GM23338 (cell line): ENCODE measurements at regions not wholly inside any gene's neighbourhood (a gene's known extent, or its start where the extent isn't known, plus 50 kb on each side); places are given as distances from the start of the nearest gene placed in this dataset.

Source experiments
- ATAC-seq: fragments of 200-7000 bp; cut with Tn5 transposase; 3 replicates; pipeline ENCODE4 v1.9.1; 2020
- DNase-seq: peaks from one replicate; pipeline ENCODE4 v3.0.0-alpha.2; 2015; ENCODE audit warnings: low spot score
- H2AFZ ChIP-seq: fragments of 200-600 bp; sonication (generic); 2 replicates; pipeline ENCODE4 v1.8.0; 2016; ENCODE audit warnings: antibody characterized with exemption, mild to moderate bottlenecking, moderate library complexity
- H3F3A ChIP-seq: fragments of 200-600 bp; sonication (generic); replicated peaks from 2 replicates; pipeline ENCODE4 v1.8.0; 2017; ENCODE audit warnings: antibody characterized with exemption, mixed run types, low read depth
- H3K27ac ChIP-seq: fragments of 200-600 bp; sonication (generic); 2 replicates; pipeline ENCODE4 v1.6.1; 2016; ENCODE audit warnings: low read depth
- H3K27me3 ChIP-seq: fragments of 200-600 bp; sonication (generic); 2 replicates; pipeline ENCODE4 v1.8.0; 2016; ENCODE audit warnings: mild to moderate bottlenecking, mixed run types, moderate library complexity; ENCODE audit not compliant: insufficient read depth
- H3K36me3 ChIP-seq: fragments of 200-600 bp; sonication (generic); 2 replicates; pipeline ENCODE4 v1.8.0; 2016; ENCODE audit warnings: mild to moderate bottlenecking; ENCODE audit not compliant: insufficient read depth
- H3K4me1 ChIP-seq: fragments of 200-600 bp; sonication (generic); 2 replicates; pipeline ENCODE4 v1.8.0; 2016; ENCODE audit warnings: mild to moderate bottlenecking, moderate library complexity; ENCODE audit not compliant: insufficient read depth
- H3K4me2 ChIP-seq: fragments of 200-600 bp; sonication (generic); 2 replicates; pipeline ENCODE4 v1.7.1; 2017; ENCODE audit warnings: mixed run types
- H3K4me3 ChIP-seq: fragments of 200-600 bp; sonication (generic); 2 replicates; pipeline ENCODE4 v1.6.1; 2016; ENCODE audit warnings: mixed run types
- H3K79me2 ChIP-seq: fragments of 200-600 bp; sonication (generic); replicated peaks from 2 replicates; pipeline ENCODE4 v1.8.0; 2017; ENCODE audit warnings: mild to moderate bottlenecking; ENCODE audit not compliant: insufficient read depth
- H3K9me2 ChIP-seq: fragments of 200-600 bp; sonication (generic); 2 replicates; pipeline ENCODE4 v1.8.0; 2017; ENCODE audit not compliant: insufficient read depth
- H4K20me1 ChIP-seq: fragments of 200-600 bp; sonication (generic); replicated peaks from 2 replicates; pipeline ENCODE4 v1.8.0; 2017; ENCODE audit warnings: mild to moderate bottlenecking; ENCODE audit not compliant: insufficient read depth
- H3K27ac Mint-ChIP-seq: 2 replicates; pipeline ENCODE4 v1.8.0; 2020; ENCODE audit warnings: inconsistent platforms, mild to moderate bottlenecking, moderate library complexity, mixed read lengths
- H3K27me3 Mint-ChIP-seq: 3 replicates; pipeline ENCODE4 v1.8.0; 2022; ENCODE audit warnings: low read depth, mild to moderate bottlenecking, moderate library complexity, mixed read lengths, inconsistent platforms; ENCODE audit not compliant: insufficient read depth, poor library complexity
- H3K36me3 Mint-ChIP-seq: 3 replicates; pipeline ENCODE4 v1.8.0; 2021; ENCODE audit warnings: low read depth, mild to moderate bottlenecking, inconsistent platforms, moderate library complexity, mixed read lengths
- H3K4me1 Mint-ChIP-seq: 3 replicates; pipeline ENCODE4 v1.8.0; 2020; ENCODE audit warnings: mild to moderate bottlenecking, inconsistent platforms, mixed read lengths
- H3K4me3 Mint-ChIP-seq: 3 replicates; pipeline ENCODE4 v1.8.0; 2021; ENCODE audit warnings: moderate library complexity, mild to moderate bottlenecking, inconsistent platforms, mixed read lengths
- H3K9me3 Mint-ChIP-seq: 3 replicates; pipeline ENCODE4 v1.8.0; 2020; ENCODE audit warnings: moderate library complexity, mild to moderate bottlenecking, inconsistent platforms, mixed read lengths
- CREB1 ChIP-seq: fragments of 250-450 bp; sonication (Bioruptor Pico); IDR thresholded peaks from 2 replicates; pipeline ENCODE4 v1.5.0; 2020; ENCODE audit warnings: low read depth, mild to moderate bottlenecking, moderate library complexity
- CTCF ChIP-seq, 2 experiments: fragments of 200-600 bp in 1 of 2; sonication (generic) in 1 of 2; conservative IDR thresholded peaks; 2 replicates each; pipeline versions ENCODE4 v1.5.1 to v1.6.1; 2016 to 2017; ENCODE audit warnings: antibody characterized with exemption in 2 of 2, low read depth in 2 of 2, mild to moderate bottlenecking in 2 of 2, moderate library complexity in 1 of 2
- ETS1 ChIP-seq: IDR thresholded peaks from 2 replicates; pipeline ENCODE4 v1.6.1; 2016; ENCODE audit warnings: antibody characterized with exemption
- EZH2 ChIP-seq: fragments of 200-600 bp; sonication (generic); IDR thresholded peaks from one replicate; pipeline ENCODE4 v1.8.0; 2017; ENCODE audit warnings: antibody characterized with exemption, mild to moderate bottlenecking, low read depth; ENCODE audit not compliant: unreplicated experiment
- EZH2phosphoT487 ChIP-seq: fragments of 200-600 bp; sonication (generic); IDR thresholded peaks from one replicate; pipeline ENCODE4 v1.8.1; 2018; ENCODE audit warnings: antibody characterized with exemption; ENCODE audit not compliant: unreplicated experiment
- JUNB ChIP-seq: IDR thresholded peaks from one replicate; pipeline ENCODE4 v1.6.1; 2016; ENCODE audit warnings: antibody characterized with exemption; ENCODE audit not compliant: unreplicated experiment
- NANOG ChIP-seq: IDR thresholded peaks from 2 replicates; pipeline ENCODE4 v1.6.1; 2016; ENCODE audit warnings: antibody characterized with exemption, borderline replicate concordance
- POLR2AphosphoS5 ChIP-seq: IDR thresholded peaks from 2 replicates; pipeline ENCODE4 v1.6.1; 2016; ENCODE audit warnings: antibody characterized with exemption, low read depth
- STAT1 ChIP-seq: IDR thresholded peaks from one replicate; pipeline ENCODE4 v1.6.1; 2016; ENCODE audit warnings: antibody characterized with exemption; ENCODE audit not compliant: unreplicated experiment
- ZNF114 ChIP-seq: fragments of 250-450 bp; sonication (Bioruptor Pico); IDR thresholded peaks from 2 replicates; pipeline ENCODE4 v1.5.0; 2020; ENCODE audit warnings: mild to moderate bottlenecking, moderate library complexity
- ZNF331 ChIP-seq: fragments of 250-450 bp; sonication (Bioruptor Pico); IDR thresholded peaks from 2 replicates; pipeline ENCODE4 v1.5.0; 2020; ENCODE audit warnings: low read depth, mild to moderate bottlenecking, moderate library complexity

GRCh38 chr4:113835005-113835404, 73.5 kb upstream of the CAMK2D start:
- H3K4me2 ChIP-seq: no peak overlapping the region
- no peaks in the 10 kb centered on the region for H3K27me3 Mint-ChIP-seq
- TF ChIP-seq EZH2phosphoT487 (no peak), ZNF114 (no peak)
- no peak overlapping the region for H3K27ac ChIP-seq
- no peaks in the 10 kb centered on the region for H3K79me2 ChIP-seq
- H3K27me3 ChIP-seq: no peaks in the 10 kb centered on the region
- H3K9me3 Mint-ChIP-seq: no peaks in the 10 kb centered on the region
- H3K27ac Mint-ChIP-seq: no peak overlapping the region
- no peaks in the 10 kb centered on the region for H3K36me3 ChIP-seq
- ATAC-seq (no peak), DNase-seq (no peak)
- no peaks in the 10 kb centered on the region for H4K20me1 ChIP-seq
- H3K9me2 ChIP-seq: peaks cover 9% of the 10 kb centered on the region; the same call in 1 of the 2 replicates
- no peaks in the 10 kb centered on the region for H3K4me1 ChIP-seq
- no peaks in the 10 kb centered on the region for H3F3A ChIP-seq
- H3K36me3 Mint-ChIP-seq: no peaks in the 10 kb centered on the region
- H3K4me1 Mint-ChIP-seq: peaks cover 7% of the 10 kb centered on the region; the same call in 2 of the 3 replicates
- H3K4me3 ChIP-seq: no peak overlapping the region
- H3K4me3 Mint-ChIP-seq: no peak overlapping the region
- no peak overlapping the region for H2AFZ ChIP-seq

GRCh38 chr4:113834298-113834697, 72.8 kb upstream of the CAMK2D start:
- DNase-seq: no peak
- Histone ChIP-seq H4K20me1 (no peaks in the 10 kb centered on the region), H3K27me3 (no peaks in the 10 kb centered on the region), H3F3A (no peaks in the 10 kb centered on the region), H3K27ac (no peak overlapping the region), H3K36me3 (no peaks in the 10 kb centered on the region), H3K9me2 (peaks cover 9% of the 10 kb centered on the region; the same call in 1 of the 2 replicates), H3K79me2 (no peaks in the 10 kb centered on the region), H3K4me3 (no peak overlapping the region), H3K4me1 (no peaks in the 10 kb centered on the region), H2AFZ (no peak overlapping the region), H3K4me2 (no peak overlapping the region)
- no peak overlapping the region for H3K4me3 Mint-ChIP-seq
- no peak overlapping the region for H3K27ac Mint-ChIP-seq
- no peak for ATAC-seq
- H3K4me1 Mint-ChIP-seq: peaks cover 7% of the 10 kb centered on the region; the same call in 2 of the 3 replicates
- no peaks in the 10 kb centered on the region for H3K27me3 Mint-ChIP-seq
- H3K36me3 Mint-ChIP-seq: no peaks in the 10 kb centered on the region
- no peak for TF ChIP-seq EZH2
- no peak for TF ChIP-seq POLR2AphosphoS5
- TF ChIP-seq STAT1: no peak
- TF ChIP-seq NANOG: no peak
- no peak for TF ChIP-seq CTCF (conservative IDR thresholded peaks at IDR 0.05; ENCODE audit: low read depth in 2 of 2)
- TF ChIP-seq CREB1 (CRISPR knock-in tag): no peak
- no peak for TF ChIP-seq ZNF114
- no peak for TF ChIP-seq ETS1
- TF ChIP-seq EZH2phosphoT487: no peak
- no peak for TF ChIP-seq ZNF331 (CRISPR knock-in tag)
- TF ChIP-seq JUNB: no peak
- H3K9me3 Mint-ChIP-seq: no peaks in the 10 kb centered on the region
